HepG2 (cell line): ENCODE measurements at regions not wholly inside any gene's neighbourhood (a gene's known extent, or its start where the extent isn't known, plus 50 kb on each side); places are given as distances from the start of the nearest gene placed in this dataset.

ENCODE experiments used
- ATAC-seq: fragments of 200-7000 bp; cut with Tn5 transposase; 3 replicates; pipeline ENCODE4 v1.9.1; 2020; ENCODE audit warnings: mild to moderate bottlenecking, moderate library complexity
- BruUV-seq: library from RNA; stranded (reverse); fragments of 400-500 nt; replicated peaks from 2 replicates; lab custom pipeline; 2021; lab: Mats Ljungman, UMichigan
- CTCF ChIA-PET: fragments of 300-600 bp; formaldehyde crosslinking; extraction: SDS; loops from one replicate; lab custom pipeline; 2021; ENCODE audit warnings: low total read pairs, inconsistent platforms, low intra/inter-chr PET ratio; lab: Yijun Ruan, JAX
- POLR2A ChIA-PET: fragments of 350-600 bp; sonication (Branson Sonifier 250); formaldehyde crosslinking; loops from one replicate; lab custom pipeline; 2020; ENCODE audit warnings: antibody characterized with exemption, inconsistent platforms; lab: Yijun Ruan, JAX
- DNase-seq: peaks from one replicate; pipeline ENCODE4 v3.0.0-alpha.2; 2015; ENCODE audit warnings: low spot score
- FAIRE-seq: peaks from 3 replicates; lab custom pipeline; 2011; peaks lifted over from hg19 to GRCh38; lab: Jason Lieb, UNC
- H2AFZ ChIP-seq: one replicate; pipeline ENCODE4 v1.6.1; 2011; ENCODE audit warnings: low read length, inconsistent platforms
- H3K27ac ChIP-seq: fragments of 300-600 bp; 3 replicates; pipeline ENCODE4 v1.8.0; 2011; ENCODE audit warnings: mixed run types, mild to moderate bottlenecking, mixed read lengths, low read length, inconsistent platforms; ENCODE audit not compliant: insufficient read depth; ENCODE audit errors: extremely low read length
- H3K27me3 ChIP-seq, 2 experiments: fragments of 200-600 bp in 1 of 2; 2 replicates in 1 of 2; 3 replicates in 1 of 2; pipeline versions ENCODE4 v1.6.0 to v1.8.0; 2011; ENCODE audit warnings: low read length in 2 of 2, mild to moderate bottlenecking in 2 of 2, moderate library complexity in 2 of 2, inconsistent platforms in 1 of 2; ENCODE audit not compliant: insufficient read depth in 2 of 2, control insufficient read depth in 1 of 2
- H3K36me3 ChIP-seq, 2 experiments: fragments of 200-600 bp in 1 of 2; replicated peaks in 1 of 2; 2 replicates in 1 of 2; 3 replicates in 1 of 2; pipeline versions ENCODE4 v1.5.1 to v1.8.0; 2011; ENCODE audit warnings: low read length in 2 of 2, inconsistent platforms in 1 of 2; ENCODE audit not compliant: insufficient read depth in 2 of 2, control insufficient read depth in 1 of 2
- H3K4me1 ChIP-seq: 2 replicates; pipeline ENCODE4 v1.5.1; 2012; ENCODE audit warnings: low read length, inconsistent platforms; ENCODE audit not compliant: insufficient read depth
- H3K4me2 ChIP-seq: 2 replicates; pipeline ENCODE4 v1.6.0; 2011; ENCODE audit warnings: low read depth, low read length, inconsistent platforms
- H3K4me3 ChIP-seq, 3 experiments: fragments of 200-600 bp in 1 of 3; sonication (generic), shearing (Covaris generic) in 1 of 3; replicated peaks in 1 of 3; 2 replicates each; pipeline ENCODE4 v1.5.1; 2011 to 2016; ENCODE audit warnings: low read length in 3 of 3, inconsistent platforms in 2 of 3, low read depth in 2 of 3, mild to moderate bottlenecking in 2 of 3, control low read depth in 1 of 3, mixed read lengths in 1 of 3; ENCODE audit not compliant: insufficient read depth in 1 of 3
- H3K79me2 ChIP-seq: one replicate; pipeline ENCODE4 v1.6.1; 2011; ENCODE audit warnings: low read length, inconsistent platforms; ENCODE audit not compliant: insufficient read depth
- H3K9ac ChIP-seq: 2 replicates; pipeline ENCODE4 v1.6.0; 2011; ENCODE audit warnings: mild to moderate bottlenecking, low read depth, low read length, inconsistent platforms; ENCODE audit not compliant: insufficient read depth
- H3K9me3 ChIP-seq: 2 replicates; pipeline ENCODE4 v1.5.1; 2012; ENCODE audit warnings: mild to moderate bottlenecking, low read length
- H4K20me1 ChIP-seq: 2 replicates; pipeline ENCODE4 v1.6.0; 2011; ENCODE audit warnings: inconsistent platforms, mild to moderate bottlenecking, low read length, moderate library complexity; ENCODE audit not compliant: insufficient read depth
- CEBPG ChIP-seq: IDR thresholded peaks from 2 replicates; pipeline ENCODE4 v1.6.1; 2016
- CENPBD1 ChIP-seq: sonication (generic); formaldehyde crosslinking; IDR thresholded peaks from 2 replicates; pipeline ENCODE4 v1.8.0; 2022; ENCODE audit warnings: missing genetic modification reagents, low read depth, mild to moderate bottlenecking, borderline replicate concordance
- GFI1 ChIP-seq: sonication (generic); formaldehyde crosslinking; IDR thresholded peaks from 2 replicates; pipeline ENCODE4 v1.5.0; 2020; ENCODE audit warnings: missing genetic modification reagents, mild to moderate bottlenecking, borderline replicate concordance
- HBP1 ChIP-seq: IDR thresholded peaks from 2 replicates; pipeline ENCODE4 v1.6.1; 2016; ENCODE audit warnings: low read depth, control low read depth
- HOXA3 ChIP-seq: sonication (generic); formaldehyde crosslinking; IDR thresholded peaks from 2 replicates; pipeline ENCODE4 v1.5.0; 2020; ENCODE audit warnings: missing genetic modification reagents
- KLF15 ChIP-seq: sonication (generic); formaldehyde crosslinking; IDR thresholded peaks from 2 replicates; pipeline ENCODE4 v1.8.1; 2023; ENCODE audit warnings: borderline replicate concordance, mild to moderate bottlenecking, inconsistent platforms, missing genetic modification reagents, mixed read lengths
- LCORL ChIP-seq, 2 experiments: fragments of 450-650 bp in 1 of 2; sonication (generic) in 1 of 2; formaldehyde crosslinking in 1 of 2; IDR thresholded peaks; 2 replicates each; pipeline versions ENCODE4 v1.5.0 to v1.6.1; 2017 to 2020; ENCODE audit warnings: antibody characterized with exemption in 1 of 2, missing genetic modification reagents in 1 of 2
- MTA1 ChIP-seq: sonication (generic); formaldehyde crosslinking; IDR thresholded peaks from 2 replicates; pipeline ENCODE4 v1.4.0; 2020; ENCODE audit warnings: missing genetic modification reagents, mild to moderate bottlenecking, borderline replicate concordance
- PBX3 ChIP-seq: sonication (generic); formaldehyde crosslinking; IDR thresholded peaks from 2 replicates; pipeline ENCODE4 v1.8.1; 2023; ENCODE audit warnings: missing genetic modification reagents, inconsistent platforms, borderline replicate concordance
- SIX4 ChIP-seq: sonication (generic); formaldehyde crosslinking; IDR thresholded peaks from 2 replicates; pipeline ENCODE4 v1.4.0; 2020; ENCODE audit warnings: missing genetic modification reagents
- SNAPC2 ChIP-seq: sonication (generic); formaldehyde crosslinking; IDR thresholded peaks from 2 replicates; pipeline ENCODE4 v1.8.1; 2022; ENCODE audit warnings: mild to moderate bottlenecking, missing genetic modification reagents
- THAP11 ChIP-seq: IDR thresholded peaks from 2 replicates; pipeline ENCODE4 v1.6.1; 2016; ENCODE audit warnings: missing biosample characterization, missing genetic modification reagents
- ZNF274 ChIP-seq: sonication (generic); formaldehyde crosslinking; IDR thresholded peaks from 2 replicates; pipeline ENCODE4 v1.5.1; 2020; ENCODE audit warnings: mild to moderate bottlenecking, missing genetic modification reagents
- ZNF296 ChIP-seq: sonication (generic); formaldehyde crosslinking; conservative IDR thresholded peaks from 2 replicates; pipeline ENCODE4 v1.5.0; 2020; ENCODE audit warnings: mild to moderate bottlenecking, missing genetic modification reagents
- ZNF333 ChIP-seq: sonication (generic); formaldehyde crosslinking; IDR thresholded peaks from 2 replicates; pipeline ENCODE4 v1.4.0; 2020; ENCODE audit warnings: mild to moderate bottlenecking, missing genetic modification reagents, borderline replicate concordance
- ZNF503 ChIP-seq: sonication (generic); formaldehyde crosslinking; IDR thresholded peaks from 2 replicates; pipeline ENCODE4 v1.4.0; 2020; ENCODE audit warnings: missing genetic modification reagents
- ZNF605 ChIP-seq: sonication (generic); formaldehyde crosslinking; IDR thresholded peaks from 2 replicates; pipeline ENCODE4 v1.8.0; 2022; ENCODE audit warnings: mild to moderate bottlenecking, missing genetic modification reagents
- WGBS: methylation state at CpG from one replicate; pipeline ENCODE4 v1.1.6; 2017; ENCODE audit warnings: low lambda C conversion rate; 5-methylcytosine and 5-hydroxymethylcytosine counted together
- in situ Hi-C: cut with HindIII; loops from 2 replicates; pipeline ENCODE4 v1.10.0; 2017; ENCODE audit warnings: low pct_unique_long_range_greater_than_20kb; ENCODE audit not compliant: extremely low pct_ligation_motif_present
- intact Hi-C: fragments of 100-400 bp; cut with micrococcal nuclease; formaldehyde crosslinking; loops from one replicate; pipeline ENCODE4 v1.10.0; 2022; ENCODE audit not compliant: unreplicated experiment

- no peak for TF ChIP-seq ZNF333 (CRISPR knock-in tag)
- TF ChIP-seq SNAPC2 (CRISPR knock-in tag): no peak
- TF ChIP-seq ZNF503 (CRISPR knock-in tag): no peak
- TF ChIP-seq MTA1 (CRISPR knock-in tag): no peak
- TF ChIP-seq LCORL (IDR thresholded peaks at IDR 0.05): no peak
- TF ChIP-seq LCORL (CRISPR knock-in tag; IDR thresholded peaks at IDR 0.05): no peak
- no peak for TF ChIP-seq ZNF605 (CRISPR knock-in tag)
- no peak for TF ChIP-seq CENPBD1 (CRISPR knock-in tag)
Measured at GRCh38 chr2:16475586-16475985, 190.0 kb downstream of the CYRIA start (continued).

GRCh38 chr2:16473575-16473974 lies 192.1 kb downstream of the CYRIA start:
- H3K4me2 ChIP-seq: no peak overlapping the region
- in situ Hi-C loops: no loop called here
- H4K20me1 ChIP-seq: no peaks in the 10 kb centered on the region
- H2AFZ ChIP-seq: no peak overlapping the region
- DNase-seq: no peak
- no peak for TF ChIP-seq THAP11
- TF ChIP-seq HOXA3 (CRISPR knock-in tag): no peak
- no peak for TF ChIP-seq ZNF296
- no peak for TF ChIP-seq ZNF503 (CRISPR knock-in tag)
- no peak for TF ChIP-seq HBP1 (CRISPR knock-in tag)
- TF ChIP-seq ZNF333 (CRISPR knock-in tag): no peak
- TF ChIP-seq PBX3: no peak
- TF ChIP-seq CEBPG (CRISPR knock-in tag): no peak
- no peak for TF ChIP-seq SIX4 (CRISPR knock-in tag)
- TF ChIP-seq GFI1: no peak
- no peak for TF ChIP-seq ZNF274 (CRISPR knock-in tag)
- TF ChIP-seq KLF15 (CRISPR knock-in tag): no peak
- POLR2A ChIA-PET: no interaction called here
- H3K79me2 ChIP-seq: no peaks in the 10 kb centered on the region
- no peaks in the 10 kb centered on the region for H3K9me3 ChIP-seq
- ATAC-seq: no peak
- no peaks in the 10 kb centered on the region for H3K27me3 ChIP-seq
- BruUV-seq: no TSS peak
- no peak overlapping the region for H3K4me3 ChIP-seq
- H3K27ac ChIP-seq: no peak overlapping the region
- H3K9ac ChIP-seq: no peak overlapping the region
- no peak for FAIRE-seq
- no peaks in the 10 kb centered on the region for H3K36me3 ChIP-seq
- H3K4me1 ChIP-seq: no peaks in the 10 kb centered on the region
- WGBS: 67% methylated on average over 1 of the region's 1 CpG
- CTCF ChIA-PET: no interaction called here
- intact Hi-C loops: no loop called here
